NT2/D1 (cell line): ENCODE measurements at regions not wholly inside any gene's neighbourhood (a gene's known extent, or its start where the extent isn't known, plus 50 kb on each side); places are given as distances from the start of the nearest gene placed in this dataset.
"Not testable (repeated sequence)": the region's sequence is repeated elsewhere in the genome, so short reads cannot be mapped to it uniquely, and the experiment has no call there.

ENCODE experiments used
- DNase-seq: peaks from one replicate; pipeline ENCODE4 v3.0.0-alpha.2; 2011; ENCODE audit warnings: low read depth, low spot score
- H3K27me3 ChIP-seq: 2 replicates; pipeline ENCODE4 v1.6.0; 2011; ENCODE audit warnings: mild to moderate bottlenecking; ENCODE audit not compliant: insufficient read length, insufficient read depth
- H3K36me3 ChIP-seq: 2 replicates; pipeline ENCODE4 v1.6.1; 2011; ENCODE audit warnings: mild to moderate bottlenecking, low read length, mixed read lengths; ENCODE audit not compliant: insufficient read depth, insufficient read length
- H3K4me1 ChIP-seq: 2 replicates; pipeline ENCODE4 v1.5.1; 2011; ENCODE audit not compliant: insufficient read depth, insufficient read length
- H3K4me3 ChIP-seq: 2 replicates; pipeline ENCODE4 v1.5.1; 2011; ENCODE audit warnings: low read depth; ENCODE audit not compliant: insufficient read length
- H3K9ac ChIP-seq: 2 replicates; pipeline ENCODE4 v1.6.0; 2011; ENCODE audit warnings: low read depth; ENCODE audit not compliant: insufficient read length
- H3K9me3 ChIP-seq: 2 replicates; pipeline ENCODE4 v1.5.1; 2011; ENCODE audit warnings: mild to moderate bottlenecking, low read length; ENCODE audit not compliant: insufficient read depth
- SUZ12 ChIP-seq: IDR thresholded peaks from 2 replicates; pipeline ENCODE4 v1.6.1; 2011; ENCODE audit not compliant: insufficient read length, insufficient read depth; ENCODE audit errors: extremely low read depth
- YY1 ChIP-seq: IDR thresholded peaks from 2 replicates; pipeline ENCODE4 v1.6.1; 2011; ENCODE audit not compliant: insufficient read length, insufficient read depth
- ZNF274 ChIP-seq: IDR thresholded peaks from 2 replicates; pipeline ENCODE4 v1.6.1; 2011; ENCODE audit warnings: mild to moderate bottlenecking, low read depth, low read length

- no peaks in the 10 kb centered on the region for H3K27me3 ChIP-seq
- TF ChIP-seq YY1, result no peak
- TF ChIP-seq SUZ12, result no peak
- TF ChIP-seq ZNF274, result no peak
- no peak overlapping the region for H3K4me3 ChIP-seq
- no peak overlapping the region for H3K9ac ChIP-seq
- no peaks in the 10 kb centered on the region for H3K9me3 ChIP-seq
- DNase-seq, result no peak
- H3K36me3 ChIP-seq, result no peaks in the 10 kb centered on the region
- H3K4me1 ChIP-seq, result no peaks in the 10 kb centered on the region
Measured at GRCh38 chr5:30453168-30453567, 740.3 kb upstream of the CDH6 start.

DNA sequence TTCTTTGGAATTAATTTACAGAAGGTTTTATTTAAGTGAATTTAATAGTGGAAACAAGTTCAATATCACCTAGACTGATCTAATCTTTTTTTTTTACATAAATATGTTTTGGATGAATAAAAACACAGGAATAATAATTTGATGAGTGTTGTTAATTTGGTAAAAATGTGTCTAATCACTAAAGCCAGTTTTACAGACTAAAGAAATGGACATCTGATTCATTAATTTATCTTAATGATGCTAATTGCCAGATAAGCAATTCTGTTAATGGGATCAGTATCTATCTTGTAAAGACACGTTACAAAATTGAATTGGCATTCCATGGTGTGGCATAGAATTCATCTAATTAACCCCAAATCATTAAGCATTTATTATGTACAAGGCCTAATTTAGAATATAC lies 743.3 kb upstream of the CDH6 start:
- Histone ChIP-seq H3K4me3 (no peak overlapping the region), H3K9me3 (no peaks in the 10 kb centered on the region), H3K9ac (no peak overlapping the region), H3K27me3 (no peaks in the 10 kb centered on the region), H3K36me3 (no peaks in the 10 kb centered on the region), H3K4me1 (no peaks in the 10 kb centered on the region)
- TF ChIP-seq SUZ12 (no peak), ZNF274 (no peak), YY1 (no peak)
- DNase-seq, result no peak

DNA sequence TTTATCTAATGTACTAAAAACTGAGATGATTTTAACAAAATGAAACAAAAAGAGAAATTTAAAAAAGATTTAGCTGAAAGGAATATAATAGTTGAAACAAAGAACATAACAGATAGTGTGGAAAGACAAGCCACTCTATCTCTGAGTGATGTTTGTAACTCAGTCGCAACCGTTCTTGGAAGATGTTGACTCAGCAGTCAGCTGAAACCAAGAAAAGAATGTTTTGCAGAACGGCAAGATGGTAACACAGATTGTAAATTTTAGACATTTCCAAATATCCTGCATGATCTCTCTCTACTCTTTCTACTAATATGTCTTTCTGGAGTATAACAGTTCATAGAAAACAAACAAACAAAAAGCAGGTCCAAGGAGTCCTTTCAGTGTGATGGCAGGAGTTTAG lies 746.1 kb upstream of the CDH6 start:
- no peaks in the 10 kb centered on the region for H3K4me1 ChIP-seq
- no peak overlapping the region for H3K4me3 ChIP-seq
- no peak for TF ChIP-seq ZNF274
- no peak for TF ChIP-seq SUZ12
- TF ChIP-seq YY1, result no peak
- no peak overlapping the region for H3K9ac ChIP-seq
- H3K27me3 ChIP-seq, result no peaks in the 10 kb centered on the region
- no peaks in the 10 kb centered on the region for H3K9me3 ChIP-seq
- no peaks in the 10 kb centered on the region for H3K36me3 ChIP-seq
- no peak for DNase-seq

DNA sequence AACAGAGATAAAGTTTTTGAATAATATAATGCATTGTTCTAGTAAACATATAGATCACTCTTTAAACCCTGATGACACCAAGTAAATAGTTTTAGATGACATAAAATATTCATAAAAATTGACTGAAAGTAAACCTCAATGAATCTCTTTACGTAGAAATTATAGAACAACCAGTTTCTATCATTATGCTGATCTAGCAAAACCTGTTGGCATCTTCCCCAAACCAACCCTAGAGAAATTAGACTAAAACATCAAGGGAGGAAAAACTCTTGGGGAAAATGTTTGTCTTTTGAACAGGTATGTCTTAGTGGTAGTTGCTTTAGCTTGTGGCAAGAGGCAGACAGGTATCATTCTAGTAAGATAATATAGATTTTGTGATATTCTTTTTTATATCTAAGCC lies 747.0 kb upstream of the CDH6 start:
- DNase-seq, result no peak
- Histone ChIP-seq H3K9me3 (no peaks in the 10 kb centered on the region), H3K4me1 (no peaks in the 10 kb centered on the region), H3K27me3 (no peaks in the 10 kb centered on the region), H3K36me3 (no peaks in the 10 kb centered on the region), H3K9ac (no peak overlapping the region), H3K4me3 (no peak overlapping the region)
- TF ChIP-seq SUZ12 (no peak), YY1 (no peak), ZNF274 (no peak)

- H3K4me1 ChIP-seq, result no peaks in the 10 kb centered on the region
- H3K4me3 ChIP-seq, result no peak overlapping the region
- H3K27me3 ChIP-seq, result no peaks in the 10 kb centered on the region
- no peaks in the 10 kb centered on the region for H3K9me3 ChIP-seq
- no peak overlapping the region for H3K9ac ChIP-seq
- DNase-seq, result no peak
- H3K36me3 ChIP-seq, result no peaks in the 10 kb centered on the region
- TF ChIP-seq YY1 (no peak), ZNF274 (no peak), SUZ12 (no peak)
Measured at GRCh38 chr5:30438785-30439184, 754.7 kb upstream of the CDH6 start.

- H3K36me3 ChIP-seq, result no peaks in the 10 kb centered on the region
- no peak for DNase-seq
- TF ChIP-seq SUZ12 (no peak), ZNF274 (no peak), YY1 (no peak)
- H3K9me3 ChIP-seq, result no peaks in the 10 kb centered on the region
- H3K4me1 ChIP-seq, result no peaks in the 10 kb centered on the region
- no peak overlapping the region for H3K9ac ChIP-seq
- no peaks in the 10 kb centered on the region for H3K27me3 ChIP-seq
- no peak overlapping the region for H3K4me3 ChIP-seq
Measured at GRCh38 chr5:30436691-30437090, 756.8 kb upstream of the CDH6 start.

DNA sequence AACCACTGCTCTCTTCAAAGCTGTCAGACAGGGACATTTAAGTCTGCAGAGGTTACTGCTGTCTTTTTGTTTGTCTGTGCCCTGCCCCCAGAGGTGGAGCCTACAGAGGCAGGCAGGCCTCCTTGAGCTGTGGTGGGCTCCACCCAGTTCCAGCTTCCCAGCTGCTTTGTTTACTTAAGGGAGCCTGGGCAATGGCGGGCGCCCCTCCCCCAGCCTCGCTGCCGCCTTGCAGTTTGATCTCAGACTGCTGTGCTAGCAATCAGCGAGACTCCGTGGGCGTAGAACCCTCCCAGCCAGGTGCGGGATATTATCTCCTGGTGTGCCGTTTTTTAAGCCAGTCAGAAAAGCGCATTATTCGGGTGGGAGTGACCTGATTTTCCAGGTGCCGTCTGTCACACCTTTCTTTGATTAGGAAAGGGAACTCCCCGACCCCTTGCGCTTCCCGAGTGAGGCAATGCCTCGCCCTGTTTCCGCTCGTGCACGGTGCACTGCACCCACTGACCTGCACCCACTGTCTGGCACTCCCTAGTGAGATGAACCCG lies 764.5 kb upstream of the CDH6 start:
- Histone ChIP-seq H3K4me3 (peak overlapping the region; percentile 40), H3K9ac (peak overlapping the region; percentile 21)
- H3K27me3 ChIP-seq, H3K9me3 ChIP-seq, DNase-seq, H3K36me3 ChIP-seq, H3K4me1 ChIP-seq: not testable (repeated sequence)

- Histone ChIP-seq H3K27me3 (no peaks in the 10 kb centered on the region), H3K9me3 (no peaks in the 10 kb centered on the region), H3K4me1 (no peaks in the 10 kb centered on the region), H3K9ac (no peak overlapping the region), H3K36me3 (no peaks in the 10 kb centered on the region), H3K4me3 (no peak overlapping the region)
- no peak for DNase-seq
- TF ChIP-seq YY1 (no peak), ZNF274 (no peak), SUZ12 (no peak)
Measured at GRCh38 chr5:30414078-30414477, 779.4 kb upstream of the CDH6 start.
